HCT116 (cell line): ENCODE measurements at regions not wholly inside any gene's neighbourhood (a gene's known extent, or its start where the extent isn't known, plus 50 kb on each side); places are given as distances from the start of the nearest gene placed in this dataset.

ENCODE experiments used
- ATAC-seq: fragments of 200-7000 bp; cut with Tn5 transposase; 2 replicates; pipeline ENCODE4 v1.9.1; 2020; ENCODE audit warnings: mild to moderate bottlenecking, moderate library complexity
- BruUV-seq: library from RNA; stranded (reverse); fragments of 400-500 nt; replicated peaks from 2 replicates; lab custom pipeline; 2021; lab: Mats Ljungman, UMichigan
- CTCF ChIA-PET: fragments of 300-600 bp; sonication (Branson Sonifier 250); formaldehyde crosslinking; loops from one replicate; lab custom pipeline; 2021; ENCODE audit warnings: antibody characterized with exemption; lab: Charles Lee
- POLR2A ChIA-PET: fragments of 300-600, 350-600 bp; sonication (Branson Sonifier 250); formaldehyde crosslinking; loops from one replicate; lab custom pipeline; 2021; ENCODE audit warnings: antibody characterized with exemption; lab: Charles Lee
- RAD21 ChIA-PET, 2 experiments: fragments of 300-600 bp; sonication (Branson Sonifier 250); formaldehyde crosslinking; loops; one replicate each; lab custom pipeline; 2023; ENCODE audit warnings: low total read pairs in 2 of 2; ENCODE audit not compliant: uncharacterized antibody in 2 of 2, unreplicated experiment in 2 of 2, low non-redundant PET in 1 of 2; lab: Charles Lee
- DNase-seq: peaks from one replicate; pipeline ENCODE4 v3.0.0-alpha.2; 2010; ENCODE audit warnings: low read depth, low spot score
- H2AFZ ChIP-seq: fragments of 200-600 bp; shearing (Covaris generic), sonication (generic); 2 replicates; pipeline ENCODE4 v1.6.1; 2017; ENCODE audit warnings: low read depth, mixed run types, mixed read lengths, antibody characterized with exemption, low read length; ENCODE audit not compliant: poor library complexity, severe bottlenecking
- H3K27ac ChIP-seq: 2 replicates; pipeline ENCODE4 v1.5.1; 2012; ENCODE audit warnings: low read depth, low read length
- H3K27me3 ChIP-seq: fragments of 200-600 bp; sonication (generic); 2 replicates; pipeline ENCODE4 v1.6.1; 2016; ENCODE audit warnings: mixed run types, low read length, mixed read lengths; ENCODE audit not compliant: insufficient read depth
- H3K36me3 ChIP-seq, 2 experiments: fragments of 200-500 bp in 1 of 2; fragments of 200-600 bp in 1 of 2; sonication (Bioruptor generic) in 1 of 2; sonication (generic) in 1 of 2; 2 replicates each; pipeline versions ENCODE4 v1.5.1 to v1.6.1; 2014 to 2016; ENCODE audit warnings: low read length in 2 of 2, inconsistent platforms in 1 of 2, mixed read lengths in 1 of 2, mixed run types in 1 of 2; ENCODE audit not compliant: insufficient read depth in 2 of 2, control insufficient read depth in 1 of 2
- H3K4me1 ChIP-seq, 2 experiments: fragments of 200-600 bp in 1 of 2; sonication (generic) in 1 of 2; 2 replicates each; pipeline versions ENCODE4 v1.5.1 to v1.6.1; 2012 to 2017; ENCODE audit warnings: low read length in 2 of 2, inconsistent platforms in 1 of 2, mild to moderate bottlenecking in 1 of 2, mixed read lengths in 1 of 2, mixed run types in 1 of 2, moderate library complexity in 1 of 2; ENCODE audit not compliant: insufficient read depth in 2 of 2, control insufficient read depth in 1 of 2
- H3K4me2 ChIP-seq: fragments of 200-600 bp; sonication (generic); 2 replicates; pipeline ENCODE4 v1.6.1; 2017; ENCODE audit warnings: mixed run types, low read length, mixed read lengths
- H3K4me3 ChIP-seq, 2 experiments: fragments of 200-600 bp in 1 of 2; sonication (generic) in 1 of 2; replicated peaks in 1 of 2; 2 replicates each; pipeline ENCODE4 v1.5.1; 2011 to 2016; ENCODE audit warnings: low read length in 2 of 2, control low read depth in 1 of 2, low read depth in 1 of 2, mild to moderate bottlenecking in 1 of 2, mixed read lengths in 1 of 2, mixed run types in 1 of 2
- H3K79me2 ChIP-seq: fragments of 200-600 bp; sonication (generic); 2 replicates; pipeline ENCODE4 v1.6.1; 2017; ENCODE audit warnings: mild to moderate bottlenecking, mixed run types, low read length, moderate library complexity, mixed read lengths; ENCODE audit not compliant: insufficient read depth
- H3K9ac ChIP-seq: fragments of 200-600 bp; sonication (generic); 2 replicates; pipeline ENCODE4 v1.6.1; 2016; ENCODE audit warnings: low read length, mixed read lengths
- H3K9me2 ChIP-seq: fragments of 200-600 bp; sonication (generic), shearing (Covaris generic); 2 replicates; pipeline ENCODE4 v1.6.1; 2017; ENCODE audit warnings: mixed run types, mild to moderate bottlenecking, moderate library complexity; ENCODE audit not compliant: insufficient read depth
- H3K9me3 ChIP-seq, 2 experiments: fragments of 200-500 bp in 1 of 2; fragments of 200-600 bp in 1 of 2; sonication (Bioruptor generic) in 1 of 2; sonication (generic) in 1 of 2; 2 replicates each; pipeline ENCODE4 v1.6.1; 2014 to 2017; ENCODE audit warnings: low read length in 2 of 2, mixed read lengths in 2 of 2, inconsistent platforms in 1 of 2, low read depth in 1 of 2, mild to moderate bottlenecking in 1 of 2, mixed run types in 1 of 2, moderate library complexity in 1 of 2; ENCODE audit not compliant: control insufficient read depth in 1 of 2, insufficient read depth in 1 of 2
- H4K20me1 ChIP-seq: fragments of 200-600 bp; sonication (generic), shearing (Covaris generic); 2 replicates; pipeline ENCODE4 v1.6.1; 2017; ENCODE audit warnings: mixed run types, mild to moderate bottlenecking, moderate library complexity; ENCODE audit not compliant: insufficient read depth
- ATF3 ChIP-seq: IDR thresholded peaks from 2 replicates; pipeline ENCODE4 v1.6.1; 2012
- EGR1 ChIP-seq: IDR thresholded peaks from 2 replicates; pipeline ENCODE4 v1.6.1; 2012; ENCODE audit warnings: low read depth
- EZH2 ChIP-seq: fragments of 200-600 bp; sonication (generic); IDR thresholded peaks from 2 replicates; pipeline ENCODE4 v1.6.1; 2017; ENCODE audit warnings: antibody characterized with exemption, mixed run types
- EZH2phosphoT487 ChIP-seq: fragments of 200-600 bp; IDR thresholded peaks from 2 replicates; pipeline ENCODE4 v1.6.1; 2018; ENCODE audit warnings: antibody characterized with exemption, borderline replicate concordance
- FOSL1 ChIP-seq: IDR thresholded peaks from 2 replicates; pipeline ENCODE4 v1.6.1; 2012; ENCODE audit warnings: low read depth
- RAD21 ChIP-seq: IDR thresholded peaks from 2 replicates; pipeline ENCODE4 v1.6.1; 2012; ENCODE audit warnings: low read depth, mild to moderate bottlenecking
- SIN3A ChIP-seq: IDR thresholded peaks from 2 replicates; pipeline ENCODE4 v1.6.1; 2012; ENCODE audit warnings: low read depth
- ZFX ChIP-seq: fragments of 450-650 bp; IDR thresholded peaks from 2 replicates; pipeline ENCODE4 v1.6.1; 2017
- intact Hi-C: fragments of 100-400 bp; cut with micrococcal nuclease; formaldehyde crosslinking; loops from 2 replicates; pipeline ENCODE4 v1.10.0; 2022
- TF ChIP-seq, protein P1 (sequence below): IDR thresholded peaks from 2 replicates; pipeline ENCODE4 v1.6.1; 2012; ENCODE audit warnings: low read depth

- Histone ChIP-seq H3K27ac (no peak overlapping the region), H4K20me1 (no peaks in the 10 kb centered on the region), H3K36me3 (no peaks in the 10 kb centered on the region), H3K4me1 (peaks cover 5 to 12% of the 10 kb centered on the region in 2 experiments; a peak in 3 of 4 replicates), H3K4me3 (no peak overlapping the region), H3K9me2 (no peaks in the 10 kb centered on the region), H3K4me2 (no peak overlapping the region), H3K27me3 (no peaks in the 10 kb centered on the region), H2AFZ (no peak overlapping the region), H3K9me3 (no peaks in the 10 kb centered on the region), H3K9ac (no peak overlapping the region), H3K79me2 (no peaks in the 10 kb centered on the region)
- TF ChIP-seq RAD21: no peak
- no peak for TF ChIP-seq SIN3A
- TF ChIP-seq FOSL1: no peak
- TF ChIP-seq EZH2: no peak
- no peak for TF ChIP-seq ATF3
- TF ChIP-seq, protein P1, sequence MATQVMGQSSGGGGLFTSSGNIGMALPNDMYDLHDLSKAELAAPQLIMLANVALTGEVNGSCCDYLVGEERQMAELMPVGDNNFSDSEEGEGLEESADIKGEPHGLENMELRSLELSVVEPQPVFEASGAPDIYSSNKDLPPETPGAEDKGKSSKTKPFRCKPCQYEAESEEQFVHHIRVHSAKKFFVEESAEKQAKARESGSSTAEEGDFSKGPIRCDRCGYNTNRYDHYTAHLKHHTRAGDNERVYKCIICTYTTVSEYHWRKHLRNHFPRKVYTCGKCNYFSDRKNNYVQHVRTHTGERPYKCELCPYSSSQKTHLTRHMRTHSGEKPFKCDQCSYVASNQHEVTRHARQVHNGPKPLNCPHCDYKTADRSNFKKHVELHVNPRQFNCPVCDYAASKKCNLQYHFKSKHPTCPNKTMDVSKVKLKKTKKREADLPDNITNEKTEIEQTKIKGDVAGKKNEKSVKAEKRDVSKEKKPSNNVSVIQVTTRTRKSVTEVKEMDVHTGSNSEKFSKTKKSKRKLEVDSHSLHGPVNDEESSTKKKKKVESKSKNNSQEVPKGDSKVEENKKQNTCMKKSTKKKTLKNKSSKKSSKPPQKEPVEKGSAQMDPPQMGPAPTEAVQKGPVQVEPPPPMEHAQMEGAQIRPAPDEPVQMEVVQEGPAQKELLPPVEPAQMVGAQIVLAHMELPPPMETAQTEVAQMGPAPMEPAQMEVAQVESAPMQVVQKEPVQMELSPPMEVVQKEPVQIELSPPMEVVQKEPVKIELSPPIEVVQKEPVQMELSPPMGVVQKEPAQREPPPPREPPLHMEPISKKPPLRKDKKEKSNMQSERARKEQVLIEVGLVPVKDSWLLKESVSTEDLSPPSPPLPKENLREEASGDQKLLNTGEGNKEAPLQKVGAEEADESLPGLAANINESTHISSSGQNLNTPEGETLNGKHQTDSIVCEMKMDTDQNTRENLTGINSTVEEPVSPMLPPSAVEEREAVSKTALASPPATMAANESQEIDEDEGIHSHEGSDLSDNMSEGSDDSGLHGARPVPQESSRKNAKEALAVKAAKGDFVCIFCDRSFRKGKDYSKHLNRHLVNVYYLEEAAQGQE: no peak
- no peak for TF ChIP-seq EZH2phosphoT487
- TF ChIP-seq ZFX: no peak
- TF ChIP-seq EGR1: no peak
- ChIA-PET RAD21 (no interaction called here), CTCF (no interaction called here), POLR2A (no interaction called here)
- no TSS peak for BruUV-seq
- no peak for DNase-seq
- intact Hi-C loops: no loop called here
- ATAC-seq: no peak
Measured at GRCh38 chr10:21347785-21348170, 177.7 kb downstream of the SKIDA1 start.
